Calu3 (cell line): ENCODE measurements at regions not wholly inside any gene's neighbourhood (a gene's known extent, or its start where the extent isn't known, plus 50 kb on each side); places are given as distances from the start of the nearest gene placed in this dataset.

Experiments used
- BruUV-seq: library from RNA; stranded (reverse); fragments of 400-500 nt; replicated peaks from 2 replicates; lab custom pipeline; 2021; lab: Mats Ljungman, UMichigan
- CTCF ChIA-PET: fragments of 300-600 bp; sonication (Branson Sonifier 250); formaldehyde crosslinking; loops from one replicate; lab custom pipeline; 2022; ENCODE audit warnings: antibody characterized with exemption; lab: Charles Lee
- DNase-seq: peaks from one replicate; pipeline ENCODE4 v3.0.0; 2022
- H3K27ac Mint-ChIP-seq: one replicate; pipeline ENCODE4 v1.8.0; 2022; ENCODE audit warnings: mixed read lengths; ENCODE audit not compliant: unreplicated experiment
- H3K27me3 Mint-ChIP-seq: one replicate; pipeline ENCODE4 v1.8.0; 2022; ENCODE audit warnings: mixed read lengths; ENCODE audit not compliant: unreplicated experiment
- H3K36me3 Mint-ChIP-seq: one replicate; pipeline ENCODE4 v1.8.0; 2022; ENCODE audit warnings: mild to moderate bottlenecking, moderate library complexity, mixed read lengths; ENCODE audit not compliant: insufficient read depth, unreplicated experiment
- H3K4me1 Mint-ChIP-seq: one replicate; pipeline ENCODE4 v1.8.0; 2022; ENCODE audit warnings: mild to moderate bottlenecking, low read depth, mixed read lengths; ENCODE audit not compliant: unreplicated experiment
- H3K4me3 Mint-ChIP-seq: one replicate; pipeline ENCODE4 v1.8.0; 2022; ENCODE audit warnings: mild to moderate bottlenecking, low read depth, moderate library complexity, mixed read lengths; ENCODE audit not compliant: unreplicated experiment
- H3K9me3 Mint-ChIP-seq: one replicate; pipeline ENCODE4 v1.8.0; 2022; ENCODE audit warnings: low read depth, mixed read lengths; ENCODE audit not compliant: unreplicated experiment
- CTCF ChIP-seq: fragments of 200-600 bp; IDR thresholded peaks from one replicate; pipeline ENCODE4 v1.8.0; 2022; ENCODE audit warnings: antibody characterized with exemption; ENCODE audit not compliant: unreplicated experiment
- intact Hi-C: fragments of 100-400 bp; cut with micrococcal nuclease; formaldehyde crosslinking; loops from one replicate; pipeline ENCODE4 v1.10.0; 2022; ENCODE audit not compliant: unreplicated experiment

- Mint-ChIP-seq H3K4me3 (no peak overlapping the region), H3K36me3 (no peaks in the 10 kb centered on the region), H3K4me1 (no peaks in the 10 kb centered on the region), H3K9me3 (no peaks in the 10 kb centered on the region), H3K27ac (no peak overlapping the region), H3K27me3 (peaks cover 67% of the 10 kb centered on the region)
- CTCF ChIA-PET, result no interaction called here
- TF ChIP-seq CTCF, result no peak
- DNase-seq, result no peak
- intact Hi-C loops, result no loop called here
- no TSS peak for BruUV-seq
Observed at GRCh38 chr22:49354516-49355210, 473.0 kb downstream of the BRD1 start.

GRCh38 chr22:49353235-49353634, 474.4 kb downstream of the BRD1 start:
- Mint-ChIP-seq H3K9me3 (no peaks in the 10 kb centered on the region), H3K27ac (no peak overlapping the region), H3K36me3 (no peaks in the 10 kb centered on the region), H3K27me3 (peaks cover 79% of the 10 kb centered on the region), H3K4me1 (no peaks in the 10 kb centered on the region), H3K4me3 (no peak overlapping the region)
- CTCF ChIA-PET, result no interaction called here
- TF ChIP-seq CTCF, result no peak
- no peak for DNase-seq
- BruUV-seq, result no TSS peak
- intact Hi-C loops, result no loop called here

- Mint-ChIP-seq H3K4me3 (no peak overlapping the region), H3K36me3 (no peaks in the 10 kb centered on the region), H3K27ac (no peak overlapping the region), H3K9me3 (no peaks in the 10 kb centered on the region), H3K27me3 (peaks cover 79% of the 10 kb centered on the region), H3K4me1 (no peaks in the 10 kb centered on the region)
- intact Hi-C loops, result no loop called here
- no peak for TF ChIP-seq CTCF
- no peak for DNase-seq
- no TSS peak for BruUV-seq
- CTCF ChIA-PET, result no interaction called here
Observed at GRCh38 chr22:49352361-49353169, 475.1 kb downstream of the BRD1 start.

GRCh38 chr22:49351761-49352227, 475.9 kb downstream of the BRD1 start:
- no peaks in the 10 kb centered on the region for H3K4me1 Mint-ChIP-seq
- DNase-seq, result no peak
- H3K4me3 Mint-ChIP-seq, result no peak overlapping the region
- H3K9me3 Mint-ChIP-seq, result no peaks in the 10 kb centered on the region
- no peak overlapping the region for H3K27ac Mint-ChIP-seq
- intact Hi-C loops, result no loop called here
- no peak for TF ChIP-seq CTCF
- CTCF ChIA-PET, result no interaction called here
- H3K36me3 Mint-ChIP-seq, result no peaks in the 10 kb centered on the region
- no TSS peak for BruUV-seq
- peaks cover 81% of the 10 kb centered on the region for H3K27me3 Mint-ChIP-seq
